ENCODE measurements at regions not wholly inside any gene's neighbourhood (a gene's known extent, or its start where the extent isn't known, plus 50 kb on each side); places are given as distances from the start of the nearest gene placed in this dataset.
A peak's percentile ranks its signal among the peaks of the same experiment; 100 is the strongest.

DNA sequence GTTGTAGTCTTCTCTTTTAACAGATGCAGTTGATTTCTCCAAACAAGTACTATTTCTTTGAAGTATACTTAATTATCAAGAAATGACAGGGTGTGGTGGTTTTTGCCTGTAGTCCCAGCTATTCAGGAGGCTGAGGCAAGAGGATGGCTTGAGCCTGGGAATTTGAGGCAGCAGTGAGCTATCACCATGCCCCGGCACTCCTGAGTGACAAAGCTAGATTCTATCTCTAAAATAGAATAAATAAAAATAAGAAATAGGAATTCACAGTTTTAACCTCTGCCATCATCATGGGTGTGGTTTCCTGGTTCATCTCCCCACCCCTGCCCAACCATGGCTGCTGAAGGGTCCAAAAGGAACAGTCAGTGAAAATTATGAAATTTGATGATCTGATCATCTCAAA, 290.2 kb upstream of the FLRT2 start:
- DNase-seq: no peak

DNA sequence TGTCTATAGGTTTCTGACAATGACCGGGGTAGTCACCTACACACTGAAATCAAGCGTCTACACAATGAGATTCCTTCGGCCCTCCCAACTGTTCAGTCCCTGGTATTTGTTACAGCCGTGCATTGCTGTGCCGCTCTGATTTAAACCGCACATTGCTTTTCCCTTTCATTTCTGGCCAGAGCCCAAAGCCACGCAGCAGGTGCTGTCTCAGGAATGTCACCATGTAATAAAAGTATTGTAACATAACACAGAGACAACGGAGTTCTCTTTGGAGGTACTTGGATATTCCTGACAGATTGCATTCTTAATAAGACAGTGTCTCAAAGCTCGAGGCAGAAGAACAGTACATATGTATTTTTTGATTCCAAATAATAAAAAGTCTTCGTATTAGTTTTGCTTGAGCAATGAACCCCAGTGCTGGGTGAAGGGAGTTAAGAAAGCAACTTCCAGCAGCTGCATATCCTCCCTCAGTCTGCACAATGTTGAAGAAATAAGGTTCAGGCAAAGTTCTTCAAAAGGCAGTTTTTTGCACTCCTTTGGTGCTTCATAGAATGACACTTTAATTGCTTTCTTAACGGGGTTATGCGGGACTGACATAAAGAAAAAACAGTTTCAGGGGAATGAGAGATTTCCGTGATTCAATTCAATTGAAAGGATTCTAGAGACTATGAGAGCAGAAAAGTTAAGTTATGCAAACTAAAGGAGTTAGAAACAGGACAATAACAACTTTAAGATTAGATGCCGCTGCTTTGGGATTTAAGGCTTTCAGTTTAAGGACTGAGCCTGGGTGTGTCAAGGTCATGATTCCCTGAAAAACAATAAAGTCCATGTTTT, 288.7 kb upstream of the FLRT2 start:
- DNase-seq: no peak

DNA sequence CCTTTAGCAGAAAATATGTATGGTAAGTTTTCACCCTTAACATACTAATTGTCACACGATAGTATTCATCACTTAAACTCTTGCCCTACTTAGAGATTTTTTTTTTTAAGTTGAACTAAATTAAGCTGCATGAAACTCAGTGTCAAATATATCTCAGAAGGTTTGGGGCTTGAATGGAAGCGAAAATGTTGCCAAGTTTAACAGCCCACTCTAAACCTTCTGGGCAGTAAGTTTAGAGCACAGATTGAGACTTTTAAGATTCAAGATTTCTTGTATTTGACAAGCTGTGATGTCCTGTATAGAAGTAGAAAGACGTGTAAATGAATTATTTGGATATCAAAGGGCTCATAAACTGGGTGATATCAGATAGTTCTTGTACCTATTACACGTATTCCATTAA, 287.3 kb upstream of the FLRT2 start:
- DNase-seq: no peak

DNA sequence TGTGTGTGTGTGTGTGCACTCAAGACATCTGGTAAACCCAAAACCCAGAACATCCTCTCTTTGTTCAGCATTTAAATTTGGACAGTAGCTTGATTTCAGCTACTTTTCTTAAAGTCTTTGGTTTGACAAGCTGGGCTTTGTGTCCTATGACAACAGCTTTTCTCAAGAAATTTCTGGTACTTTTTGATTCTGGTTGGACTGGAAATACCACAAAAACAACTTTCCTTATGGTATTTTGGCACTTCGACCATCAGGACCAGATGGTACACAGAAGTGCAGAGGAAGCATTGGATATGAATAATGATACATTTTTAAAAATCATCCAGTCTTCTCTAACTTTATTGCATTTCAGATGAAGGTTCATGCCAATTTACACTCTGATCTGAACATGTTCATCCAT, 286.6 kb upstream of the FLRT2 start:
- DNase-seq: no peak

- no peak for DNase-seq
Observed at GRCh38 chr14:85247071-85247470, 282.9 kb upstream of the FLRT2 start.

DNA sequence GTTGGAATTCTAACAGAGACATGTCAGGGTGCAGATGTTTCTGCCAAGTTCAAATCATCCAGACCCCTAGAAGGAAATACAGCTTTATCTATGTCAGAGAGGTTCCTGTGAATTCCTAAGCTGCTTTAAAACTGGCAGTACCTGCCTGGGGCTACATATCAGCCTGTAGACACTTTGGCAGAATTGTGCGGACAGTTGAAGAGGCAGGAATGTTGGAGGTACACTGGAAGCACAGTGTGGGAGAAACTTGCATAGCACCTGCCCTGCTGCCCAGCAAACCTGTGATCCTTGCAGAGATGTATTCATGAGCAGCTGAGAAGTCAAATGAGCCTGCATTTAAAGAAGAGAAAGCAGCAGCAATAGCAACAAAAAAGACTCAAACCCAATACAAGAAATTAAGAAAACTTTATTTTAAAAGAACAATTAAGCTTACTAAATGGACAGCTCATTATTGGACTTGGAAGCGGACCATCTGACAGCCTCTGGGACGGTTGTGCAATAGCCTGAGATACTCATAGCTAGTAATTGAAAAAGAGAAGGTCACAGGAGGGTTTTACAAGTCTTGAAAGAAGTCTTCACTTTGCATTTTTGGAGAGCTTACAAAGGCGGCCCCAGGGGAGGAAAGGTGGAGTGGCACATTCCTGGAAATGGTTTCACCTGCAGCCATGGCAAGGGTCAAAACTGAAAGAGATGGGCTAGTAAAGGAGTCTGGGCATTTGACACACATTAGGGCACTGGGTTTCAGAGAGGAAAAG, 280.9 kb upstream of the FLRT2 start:
- no peak for DNase-seq

DNA sequence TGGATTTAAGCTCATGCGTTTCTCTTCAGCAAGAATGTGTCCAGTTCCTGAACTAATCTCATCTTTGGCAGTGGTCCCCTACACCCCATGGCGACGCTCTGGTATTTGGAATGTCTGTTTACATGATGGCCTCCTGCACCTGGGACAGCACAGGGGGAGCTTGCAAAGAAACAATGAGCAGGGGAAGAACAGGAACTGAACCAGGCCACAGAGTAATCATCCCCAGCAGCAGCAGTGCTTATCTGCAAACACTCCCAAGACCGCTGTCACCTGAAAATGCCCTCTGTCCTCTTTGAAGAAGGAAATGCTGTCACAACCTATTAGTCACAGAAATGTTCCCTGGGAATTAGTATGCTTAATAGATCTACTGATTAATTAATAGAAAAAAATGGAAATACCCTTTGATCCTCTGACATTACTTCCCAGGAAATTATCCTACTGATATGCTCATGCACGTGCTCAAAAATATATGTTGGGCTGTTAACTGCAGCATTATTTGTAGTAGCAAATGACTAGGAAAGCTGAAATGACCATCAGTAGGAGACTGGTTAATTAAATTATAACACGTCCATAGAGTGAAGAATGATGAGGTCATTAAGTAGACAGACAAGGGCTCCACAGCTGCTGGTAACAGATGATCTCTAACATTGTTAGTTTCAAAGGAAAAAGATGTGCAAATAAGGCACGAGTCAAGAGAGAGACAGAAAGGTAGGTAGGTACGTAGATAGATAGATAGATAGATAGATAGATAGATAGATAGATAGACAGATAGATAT, 279.3 kb upstream of the FLRT2 start:
- DNase-seq: peak; percentile 50

DNA sequence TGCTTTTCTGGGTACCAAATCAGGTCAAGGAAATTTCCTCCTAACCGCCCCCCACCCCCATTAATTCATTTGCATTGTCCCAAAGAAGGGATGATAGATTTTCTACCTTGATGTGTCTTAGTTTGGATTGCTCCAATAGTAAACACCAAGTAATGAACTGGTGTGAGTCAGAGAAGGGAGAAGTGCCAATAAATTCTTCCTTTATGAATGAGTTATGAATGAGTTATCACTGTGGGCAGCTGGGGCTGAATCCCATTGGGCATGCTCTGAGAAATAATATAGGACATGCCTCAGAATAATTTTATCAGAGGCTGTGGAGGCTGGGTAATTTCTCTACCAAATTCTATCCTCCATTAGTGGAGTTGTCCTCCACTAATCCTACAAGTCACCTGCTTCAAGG, 277.9 kb upstream of the FLRT2 start:
- no peak for DNase-seq

- DNase-seq: no peak
Observed at GRCh38 chr14:85254711-85255110, 275.2 kb upstream of the FLRT2 start.

DNA sequence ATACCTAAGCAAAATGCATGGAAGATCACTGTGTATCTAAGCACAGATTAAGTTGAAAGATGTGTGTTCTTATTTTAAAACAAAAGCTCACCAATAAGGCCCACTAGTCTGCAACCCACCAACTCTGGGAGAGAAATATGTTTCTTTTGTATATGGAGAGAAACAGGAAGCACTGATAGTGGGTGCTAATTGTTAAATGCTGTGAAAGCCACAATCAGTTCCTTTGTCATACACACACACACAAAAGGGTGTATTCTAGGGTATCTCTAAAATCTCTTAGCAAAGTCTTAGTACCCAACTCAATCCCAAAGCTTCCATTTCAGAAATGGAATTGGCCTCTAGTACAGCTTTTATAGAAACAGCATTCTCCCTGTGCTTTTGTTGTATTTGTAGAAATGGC, 272.7 kb upstream of the FLRT2 start:
- DNase-seq: no peak

GRCh38 chr14:85263916-85264675, 265.8 kb upstream of the FLRT2 start:
- no peak for DNase-seq

DNA sequence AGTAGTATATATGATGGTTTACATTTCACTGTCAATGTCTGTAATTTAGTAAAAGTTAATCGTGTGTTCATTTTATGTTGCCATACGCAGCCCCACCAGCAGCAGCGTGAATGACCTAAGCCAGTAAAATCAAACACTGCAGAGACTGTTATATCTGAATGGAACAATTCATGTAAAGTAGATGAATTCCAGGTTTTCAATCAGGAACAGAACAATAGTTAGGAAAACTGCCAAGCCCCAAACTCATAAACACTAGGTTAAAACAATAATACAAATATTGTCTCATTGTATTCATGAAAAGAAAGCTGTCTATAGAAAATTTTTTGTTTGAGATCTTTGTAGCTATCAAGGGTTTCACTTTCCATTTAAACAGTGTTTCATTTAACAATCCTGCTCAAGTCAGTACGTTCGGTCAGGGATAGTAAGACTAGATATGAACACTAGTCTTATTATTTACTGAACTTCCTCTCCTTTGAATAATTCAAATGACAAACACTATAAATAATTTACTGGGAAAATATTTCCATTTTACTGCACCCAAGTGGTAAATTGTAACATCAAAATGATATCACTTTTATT, 256.8 kb upstream of the FLRT2 start:
- DNase-seq: no peak

DNA sequence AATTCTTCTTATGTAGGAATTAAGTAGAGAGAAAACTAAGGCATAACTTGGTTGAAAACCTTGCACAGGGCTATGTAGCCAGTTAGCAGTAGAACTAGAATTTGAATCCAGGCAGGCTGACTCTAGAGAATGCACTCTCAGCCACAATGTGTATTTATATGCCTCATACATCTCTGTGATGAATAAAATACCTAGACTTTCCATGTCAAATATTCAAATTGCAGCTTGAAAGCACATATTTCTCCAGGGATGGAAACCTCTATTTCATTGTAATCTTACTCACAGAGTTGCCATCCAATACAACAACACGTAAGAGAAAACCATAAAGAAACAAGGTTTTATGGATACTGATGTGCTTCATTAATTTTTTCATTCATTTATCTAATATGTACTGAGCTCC, 256.0 kb upstream of the FLRT2 start:
- no peak for DNase-seq

GRCh38 chr14:85276161-85276978, 253.6 kb upstream of the FLRT2 start:
- no peak for DNase-seq

GRCh38 chr14:85276979-85277228, 253.0 kb upstream of the FLRT2 start:
- DNase-seq: no peak

DNA sequence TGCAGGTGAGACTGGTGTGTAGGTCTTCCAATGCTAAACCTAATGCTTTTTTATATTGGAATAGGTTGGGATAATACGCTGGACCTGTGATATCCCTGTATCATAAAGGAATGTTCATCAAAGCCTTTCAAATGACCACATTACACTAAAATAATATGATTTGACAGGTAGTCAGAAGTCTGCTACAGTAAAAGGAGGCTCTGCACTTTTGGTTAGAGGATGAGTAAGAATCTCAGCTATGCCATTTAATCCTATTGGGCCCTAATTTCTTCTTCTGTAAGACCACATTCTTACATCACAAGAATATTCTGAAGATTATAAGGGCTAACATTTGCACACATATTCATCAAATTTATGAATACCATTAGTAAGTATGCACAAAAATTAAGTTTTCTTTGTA, 250.5 kb upstream of the FLRT2 start:
- DNase-seq: no peak

DNA sequence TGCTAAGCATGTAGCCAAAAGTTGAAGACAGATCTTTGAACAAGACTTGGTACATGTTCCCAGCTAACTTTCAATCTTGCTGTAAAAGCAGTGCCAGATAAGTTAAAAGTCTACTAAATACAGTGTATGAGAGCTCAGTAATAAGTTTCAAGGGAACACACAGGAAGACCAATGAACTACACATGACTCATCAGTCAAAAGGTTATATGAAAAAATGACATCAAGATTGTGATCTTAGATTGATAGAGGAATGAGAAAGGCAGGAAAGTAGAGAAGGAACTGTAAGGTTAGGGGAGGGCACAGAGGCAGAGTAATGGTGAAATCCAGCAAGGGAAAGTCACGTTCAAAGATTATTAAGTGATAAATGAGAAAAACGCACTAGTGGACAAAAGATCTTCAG, 249.9 kb upstream of the FLRT2 start:
- DNase-seq: no peak

- DNase-seq: no peak
Observed at GRCh38 chr14:85281921-85282320, 248.0 kb upstream of the FLRT2 start.

DNA sequence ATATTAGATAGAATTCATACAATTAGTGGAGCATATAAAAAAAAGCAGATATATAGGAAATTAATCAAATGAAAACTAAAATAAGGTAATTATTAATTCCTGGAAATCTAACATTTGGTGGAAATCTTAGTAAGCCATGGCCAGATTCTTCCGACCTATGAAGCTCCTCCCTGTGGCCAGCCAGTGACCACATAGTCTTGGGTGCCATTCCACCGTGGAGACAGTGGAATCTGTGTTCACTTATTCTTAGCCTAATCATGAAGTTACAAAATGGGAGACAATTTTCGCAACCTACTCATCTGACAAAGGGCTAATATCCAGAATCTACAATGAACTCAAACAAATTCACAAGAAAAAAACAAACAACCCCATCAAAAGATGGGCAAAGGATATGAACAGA, 241.9 kb upstream of the FLRT2 start:
- no peak for DNase-seq

GRCh38 chr14:85291731-85292130, 238.2 kb upstream of the FLRT2 start:
- no peak for DNase-seq

DNA sequence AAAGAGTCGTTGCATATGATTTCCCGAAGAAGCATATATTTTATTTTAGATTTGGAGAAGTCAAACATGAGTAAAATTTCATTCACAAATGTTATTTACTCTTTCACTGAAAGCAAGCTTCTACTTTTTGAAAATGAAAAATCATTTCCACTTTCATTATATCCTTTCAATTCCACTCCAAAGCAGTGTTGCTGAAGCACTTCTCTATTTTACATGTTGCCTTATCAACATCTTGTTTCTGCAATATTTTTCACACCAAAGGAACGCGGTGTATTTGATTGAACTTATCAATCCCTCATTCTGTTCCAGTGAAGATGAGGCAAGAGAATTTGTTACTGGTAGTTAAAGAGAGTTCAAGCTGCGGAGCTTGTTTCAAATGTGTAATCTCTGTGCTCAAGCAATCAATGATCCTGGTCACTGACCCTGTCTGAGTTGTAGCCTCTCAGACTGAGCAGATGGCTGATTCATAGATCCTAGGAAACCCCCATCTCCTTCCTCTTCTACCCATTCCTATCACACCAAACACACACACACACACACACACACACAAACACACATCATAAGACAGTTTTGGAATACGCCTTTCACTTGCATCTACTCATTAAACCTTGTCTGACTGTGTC, 236.2 kb upstream of the FLRT2 start:
- no peak for DNase-seq

GRCh38 chr14:85295318-85295717, 234.6 kb upstream of the FLRT2 start:
- no peak for DNase-seq

Data from NCI-H1417 treated with DMSO at 0.1 percent for 48 hours (cell line).